Motor neuron (in vitro differentiated cells): ENCODE measurements at regions not wholly inside any gene's neighbourhood (a gene's known extent, or its start where the extent isn't known, plus 50 kb on each side); places are given as distances from the start of the nearest gene placed in this dataset.

Source experiments
- ATAC-seq, 8 experiments: fragments of 200-7000 bp; cut with Tn5 transposase; replicated peaks in 6 of 8; 2 replicates each; pipeline ENCODE4 v1.8.0; 2021; ENCODE audit warnings: mild to moderate bottlenecking in 8 of 8, moderate library complexity in 8 of 8
- H3K27ac ChIP-seq, 2 donors: fragments of 250-450 bp; sonication (Bioruptor Pico); 2 replicates each; pipeline ENCODE4 v1.9.0; 2021; ENCODE audit warnings: antibody characterized with exemption in 2 of 2, mild to moderate bottlenecking in 2 of 2, moderate library complexity in 1 of 2
- H3K4me1 ChIP-seq, 2 donors: fragments of 250-450 bp; sonication (Bioruptor Pico); replicated peaks in 1 of 2; 2 replicates each; pipeline ENCODE4 v1.6.1; 2021; ENCODE audit warnings: antibody characterized with exemption in 2 of 2, mild to moderate bottlenecking in 2 of 2, moderate library complexity in 1 of 2
- H3K4me3 ChIP-seq, 5 donors: fragments of 250-450 bp; sonication (Bioruptor Pico); 2 replicates each; pipeline ENCODE4 v1.9.0; 2021; ENCODE audit warnings: antibody characterized with exemption in 5 of 5, mild to moderate bottlenecking in 5 of 5, moderate library complexity in 4 of 5
- WGBS, 10 experiments: fragments of 450-650 bp; shearing (Covaris generic); methylation state at CpG; one replicate each; pipeline ENCODE4 v1.0.0; 2022; 5-methylcytosine and 5-hydroxymethylcytosine counted together
- in situ Hi-C, 9 experiments: fragments of 400-800 bp; cut with MboI; loops; one replicate each; pipeline ENCODE4 v1.15.0; 2021; ENCODE audit warnings: low sequenced_read_pairs in 9 of 9, low pct_unique_long_range_greater_than_20kb in 2 of 9; ENCODE audit not compliant: unreplicated experiment in 9 of 9

DNA sequence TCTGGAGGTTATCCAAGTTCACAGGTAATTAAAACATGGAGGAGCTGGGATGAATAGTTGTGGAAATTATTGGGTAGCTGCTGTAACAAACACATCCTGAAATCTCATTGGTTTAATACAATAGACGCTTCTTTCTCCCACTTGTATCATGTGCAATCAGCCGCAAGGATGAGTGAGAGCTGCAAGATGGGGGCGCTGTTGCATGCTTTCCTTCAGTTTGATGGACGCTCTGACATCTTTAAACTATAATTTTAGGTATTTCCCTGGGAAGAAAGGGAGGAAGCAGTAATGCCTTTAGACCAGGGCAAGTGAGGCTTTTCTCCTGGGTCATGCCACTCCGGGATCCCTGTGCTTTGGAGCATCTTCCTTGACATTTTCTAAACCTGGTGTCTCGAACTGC is 178.7 kb downstream of the PAWR start:
- in situ Hi-C loops = no loop called here
- no peak for ATAC-seq
- 70 to 94% (median 80%) methylated on average over 2 to 5 of the region's 6 CpGs; no CpG with 5 or more reads in 6 of the 10 experiments for WGBS, 10 experiments
- H3K4me1 ChIP-seq = no peaks in the 10 kb centered on the region
- no peak overlapping the region for H3K4me3 ChIP-seq
- H3K27ac ChIP-seq = no peak overlapping the region

DNA sequence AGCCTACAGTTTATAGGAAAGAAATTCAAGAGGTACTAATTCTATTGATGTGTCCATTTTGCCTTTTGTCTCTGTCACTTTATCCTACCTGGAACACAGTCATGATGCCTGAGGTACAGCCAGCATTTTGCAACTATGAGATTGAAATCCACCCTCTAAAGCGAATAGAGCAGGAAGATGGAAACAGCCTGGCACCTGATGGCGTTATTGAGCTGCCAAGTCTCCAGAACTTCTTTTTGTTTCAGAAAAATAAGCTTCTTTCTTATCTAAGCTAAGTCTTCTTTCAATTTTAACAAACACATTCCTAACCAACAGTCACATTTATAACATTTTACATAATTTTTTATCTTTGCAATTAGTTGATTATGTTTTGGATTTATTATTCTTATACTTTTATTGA is 182.1 kb downstream of the PAWR start:
- in situ Hi-C loops = no loop called here
- no peak for ATAC-seq
- 39 to 100% (median 94%) methylated on average over 1 to 2 of the region's 2 CpGs; no CpG with 5 or more reads in 1 of the 10 experiments for WGBS, 10 experiments
- Histone ChIP-seq H3K4me3 (no peak overlapping the region), H3K4me1 (no peaks in the 10 kb centered on the region), H3K27ac (no peak overlapping the region)
